ENCODE measurements at regions not wholly inside any gene's neighbourhood (a gene's known extent, or its start where the extent isn't known, plus 50 kb on each side); places are given as distances from the start of the nearest gene placed in this dataset.

DNA sequence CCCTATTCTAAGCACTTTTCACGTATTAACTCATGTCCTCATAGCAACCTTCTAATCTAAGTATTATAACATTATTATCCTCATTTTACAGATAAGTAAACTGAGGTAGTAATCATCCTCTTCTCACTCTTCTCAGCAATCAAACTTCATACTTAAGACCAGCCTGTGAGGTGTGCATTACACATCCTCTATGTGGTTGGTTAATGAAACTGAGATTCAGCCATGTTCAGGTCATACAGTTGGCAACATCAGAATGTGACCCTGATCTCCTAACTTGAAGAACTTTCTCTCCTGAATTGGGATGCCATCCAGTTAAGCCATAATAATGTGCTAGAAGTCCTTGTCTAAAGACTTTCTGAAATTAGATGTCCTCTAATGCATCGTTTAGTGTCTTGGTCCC is 275.1 kb upstream of the ANKRD55 start:
- DNase-seq = no peak

DNA sequence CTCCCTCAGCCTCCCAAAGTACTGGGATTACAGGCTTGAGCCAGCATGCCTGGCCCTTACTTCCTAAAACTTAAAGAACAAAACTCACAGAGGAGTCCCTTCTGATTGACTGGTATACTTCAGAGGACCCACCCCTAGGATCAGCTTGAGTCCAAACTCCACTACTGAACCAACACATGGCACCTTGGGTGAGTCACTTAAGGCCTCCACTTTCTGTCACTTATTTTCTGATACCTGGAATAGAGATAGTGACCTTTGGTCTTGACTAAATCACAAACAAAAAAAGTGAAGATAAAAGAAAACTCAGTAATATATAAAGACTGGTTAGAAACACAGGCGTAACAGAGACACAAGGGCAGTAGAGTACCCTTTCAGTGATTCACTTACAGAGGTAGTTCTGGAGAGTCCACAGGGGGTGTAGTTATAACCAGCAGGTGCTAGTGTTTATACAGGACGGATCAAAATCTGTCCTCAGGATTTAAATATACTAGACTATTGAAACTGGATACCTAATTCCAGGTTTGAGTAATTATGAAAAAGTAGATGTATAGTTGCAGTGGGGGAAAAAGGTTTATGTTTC is 274.3 kb upstream of the ANKRD55 start:
- DNase-seq = no peak

DNA sequence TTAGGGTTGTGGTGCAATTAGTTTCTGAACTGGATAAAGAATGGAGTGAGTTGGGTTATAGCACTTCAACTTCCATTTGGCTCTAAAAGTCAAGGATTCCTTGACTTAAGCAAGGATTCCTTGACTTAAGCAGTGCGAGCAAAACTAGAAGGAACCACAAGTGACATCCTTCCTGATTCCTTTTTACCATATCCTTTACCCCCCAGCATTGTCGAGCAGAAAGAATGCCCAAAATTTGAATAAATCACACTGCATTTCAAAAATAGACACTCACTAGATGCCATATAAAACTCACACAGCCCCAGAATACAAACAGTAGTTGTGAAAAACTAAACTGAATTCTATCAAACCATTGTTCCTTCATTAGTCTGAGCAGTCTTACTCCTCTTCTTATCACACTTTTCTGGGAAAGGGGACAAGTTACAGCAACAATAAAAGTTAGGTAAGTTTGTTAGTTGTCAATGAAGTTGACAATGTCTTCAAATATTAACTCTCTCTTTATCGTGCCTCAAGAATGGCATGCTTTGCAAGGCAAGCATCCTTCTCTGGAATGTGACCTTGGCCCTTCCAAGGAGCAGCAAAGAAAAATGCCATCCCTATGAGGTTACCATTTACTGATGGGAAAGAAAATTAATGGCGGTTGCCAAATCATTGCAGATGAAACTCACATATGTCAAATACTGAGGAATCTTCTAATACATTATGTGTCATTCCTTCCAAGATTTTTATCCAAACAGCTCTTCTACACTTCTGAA is 273.3 kb upstream of the ANKRD55 start:
- DNase-seq = no peak

DNA sequence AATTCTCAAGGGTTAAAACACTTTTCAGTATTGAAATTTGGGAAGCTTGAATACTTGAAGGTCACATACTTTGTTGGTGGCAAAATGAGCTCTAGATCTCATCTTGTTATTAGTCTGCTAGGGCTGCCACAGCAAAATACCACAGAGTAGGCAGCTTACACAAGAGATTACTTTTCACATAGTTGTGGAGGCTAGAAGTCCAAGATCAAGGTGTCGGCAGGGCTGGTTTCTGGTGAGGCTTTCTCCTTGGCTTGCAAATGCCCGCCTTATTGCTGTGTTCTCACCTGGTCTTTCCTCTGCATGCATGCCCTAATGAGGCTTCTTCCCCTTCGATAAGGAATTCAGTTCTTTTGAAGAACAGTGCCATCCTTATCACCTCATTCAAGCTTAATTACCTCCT is 270.8 kb upstream of the ANKRD55 start:
- no peak for DNase-seq

DNA sequence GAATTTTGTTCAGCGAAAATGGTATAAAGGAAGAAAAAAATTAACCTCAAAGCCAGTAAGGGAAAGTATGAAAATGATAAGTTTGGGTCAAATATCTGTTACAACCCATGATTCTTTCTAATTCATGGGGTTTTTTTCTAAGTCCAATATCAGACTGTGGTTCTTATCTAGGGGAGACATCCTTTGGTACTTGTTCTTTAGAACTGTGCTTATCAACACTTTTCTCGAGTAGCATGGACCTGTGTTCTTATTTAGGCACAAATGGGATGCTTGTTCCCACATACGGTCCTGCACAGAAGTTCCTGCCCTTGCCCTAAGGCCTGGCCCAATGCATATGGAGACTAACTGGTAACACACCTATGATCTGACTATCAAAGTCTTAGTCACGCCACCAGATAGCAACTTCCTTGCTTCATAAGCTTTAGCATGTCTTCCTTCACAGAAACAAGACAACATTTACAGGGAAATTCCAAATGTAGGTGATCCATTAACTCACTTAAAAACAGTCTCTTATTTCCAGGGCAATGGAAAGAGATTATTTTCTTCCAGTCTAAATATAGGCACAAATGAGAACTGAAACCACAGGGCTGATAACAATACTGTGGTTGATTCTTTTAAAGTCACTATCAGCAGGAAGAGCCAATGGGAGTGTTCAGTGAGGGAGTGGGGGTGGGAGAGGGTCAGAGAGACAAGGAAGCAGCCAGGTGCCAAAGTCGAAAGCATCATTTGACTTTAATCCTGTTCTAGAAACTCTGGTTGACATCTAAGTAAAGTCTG is 268.8 kb upstream of the ANKRD55 start:
- no peak for DNase-seq

DNA sequence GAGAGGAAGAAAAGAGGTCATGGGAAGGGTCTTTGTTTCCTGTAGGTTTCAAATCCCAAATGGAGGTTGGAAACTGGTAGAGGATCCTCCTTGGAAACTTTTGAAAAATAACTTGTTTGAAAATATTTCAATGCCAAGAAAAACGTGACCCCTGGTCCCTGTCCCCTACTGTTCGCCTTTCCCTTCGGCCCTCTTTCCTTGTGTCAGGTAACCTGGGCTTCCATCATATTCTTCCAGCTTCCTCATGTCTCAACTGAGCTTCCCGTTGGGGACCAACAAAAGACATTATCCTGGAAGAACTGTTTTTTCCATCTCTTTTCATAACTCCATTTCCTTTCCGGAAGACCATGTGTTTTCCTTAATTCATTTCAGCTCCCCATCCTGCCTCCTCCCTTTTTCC is 266.8 kb upstream of the ANKRD55 start:
- no peak for DNase-seq

DNA sequence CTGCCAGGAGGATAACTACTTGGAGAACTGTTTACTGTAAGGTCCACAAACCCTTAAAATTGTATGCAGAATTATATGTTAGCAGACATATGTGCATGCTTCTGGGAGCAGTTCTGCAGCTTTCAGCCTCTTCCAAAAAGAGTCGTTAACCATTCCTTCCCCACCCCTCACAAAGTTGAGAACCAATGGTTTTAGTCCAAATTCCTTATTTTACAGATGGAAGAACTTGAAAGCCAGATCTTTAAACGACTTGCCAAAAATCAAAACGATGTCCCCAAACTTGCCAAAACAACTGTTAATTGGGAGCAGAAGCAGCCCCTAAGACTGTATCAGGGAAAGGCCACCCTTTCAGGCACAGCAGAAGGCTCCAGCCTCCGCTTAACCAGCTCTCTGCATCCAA is 266.4 kb upstream of the ANKRD55 start:
- no peak for DNase-seq

DNA sequence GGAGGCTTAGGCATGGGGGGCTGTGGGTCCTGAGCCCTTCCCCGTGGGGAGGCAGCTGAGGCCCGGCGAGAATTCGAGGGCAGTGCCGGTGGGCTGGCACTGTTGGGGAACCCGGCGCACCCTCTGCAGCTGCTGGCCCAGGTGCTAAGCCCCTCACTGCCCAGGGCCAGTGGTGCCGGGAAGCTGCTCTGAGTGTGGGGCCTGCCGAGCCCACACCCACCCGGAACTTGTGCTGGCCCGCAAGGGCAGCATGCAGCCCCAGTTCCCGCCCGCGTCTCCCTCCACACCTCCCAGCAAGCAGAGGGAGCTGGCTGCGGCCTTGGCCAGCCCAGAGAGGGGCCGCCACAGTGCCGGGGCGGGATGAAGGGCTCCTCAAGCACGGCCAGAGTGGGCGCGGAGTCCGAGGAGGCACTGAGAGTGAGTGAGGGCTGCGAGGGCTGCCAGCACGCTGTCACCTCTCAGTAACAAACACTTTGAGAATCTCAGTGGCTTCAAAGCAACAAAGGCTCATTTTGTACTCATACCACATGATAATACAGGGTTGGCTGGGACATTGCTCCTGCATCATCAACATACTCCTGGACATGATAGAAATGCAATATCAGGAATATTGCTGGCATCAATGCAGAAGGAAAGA is 265.7 kb upstream of the ANKRD55 start:
- no peak for DNase-seq

DNA sequence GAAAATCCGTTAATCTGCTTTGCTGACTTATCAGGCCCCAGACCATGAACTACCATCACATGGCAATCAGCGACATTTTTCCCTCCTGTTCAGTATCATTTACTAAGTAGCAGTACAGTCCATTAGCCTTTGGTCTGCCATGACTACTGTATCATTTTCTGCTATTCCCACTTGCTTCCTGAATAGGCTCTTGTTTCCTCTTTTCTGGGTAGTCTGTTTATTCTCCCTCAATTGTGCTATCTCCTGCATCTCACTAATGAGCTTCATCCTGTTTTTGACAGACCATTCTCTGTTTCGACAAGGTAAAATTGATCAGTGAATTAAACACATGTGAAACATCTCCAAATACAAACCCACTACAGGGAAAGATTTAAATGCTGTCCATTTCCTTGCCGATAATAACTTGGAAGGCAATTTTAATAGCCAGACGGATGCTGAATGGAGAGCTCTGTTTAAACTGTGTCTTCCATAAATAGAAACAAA is 263.5 kb upstream of the ANKRD55 start:
- DNase-seq = no peak

DNA sequence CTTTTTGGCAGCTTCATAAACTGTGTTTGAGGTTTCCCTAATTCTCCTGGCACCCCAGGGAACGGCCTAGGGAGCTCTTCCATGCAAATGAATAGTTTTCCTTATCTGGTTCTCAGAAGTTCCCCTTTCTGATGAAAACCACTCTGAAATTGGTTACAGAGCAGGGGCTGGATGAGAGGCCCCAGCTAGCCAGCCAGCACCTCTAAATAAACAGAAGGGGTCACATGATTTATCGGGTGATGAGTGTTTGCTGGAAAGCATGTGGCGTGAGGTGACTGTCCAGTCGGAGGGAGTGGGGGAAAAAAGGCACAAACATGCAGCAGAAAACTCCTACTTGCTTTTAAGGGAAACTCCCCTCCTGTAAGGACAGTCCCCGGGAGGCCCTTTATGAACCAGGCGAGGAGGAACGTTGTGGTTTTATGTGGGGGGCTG is 261.2 kb upstream of the ANKRD55 start:
- no peak for DNase-seq

DNA sequence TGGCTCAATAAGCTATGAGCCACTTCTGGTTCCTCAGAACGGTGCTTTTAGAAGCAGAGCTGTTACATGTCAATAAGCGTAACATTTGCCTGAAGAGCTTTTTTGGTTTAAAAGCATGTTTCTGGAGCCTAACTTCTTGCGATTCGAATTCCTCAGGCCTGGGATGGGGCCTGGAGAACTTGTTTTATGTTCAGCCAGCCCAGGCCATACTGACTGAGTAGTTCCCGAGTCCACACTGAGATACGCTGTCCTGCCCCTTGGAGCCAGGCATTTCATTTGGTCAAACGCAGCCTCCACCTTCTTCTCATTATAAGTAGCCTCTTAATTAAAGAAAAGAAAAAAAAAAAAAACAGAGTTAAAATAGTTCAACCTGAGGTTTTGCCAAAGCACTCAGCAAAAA is 260.6 kb upstream of the ANKRD55 start:
- no peak for DNase-seq

DNA sequence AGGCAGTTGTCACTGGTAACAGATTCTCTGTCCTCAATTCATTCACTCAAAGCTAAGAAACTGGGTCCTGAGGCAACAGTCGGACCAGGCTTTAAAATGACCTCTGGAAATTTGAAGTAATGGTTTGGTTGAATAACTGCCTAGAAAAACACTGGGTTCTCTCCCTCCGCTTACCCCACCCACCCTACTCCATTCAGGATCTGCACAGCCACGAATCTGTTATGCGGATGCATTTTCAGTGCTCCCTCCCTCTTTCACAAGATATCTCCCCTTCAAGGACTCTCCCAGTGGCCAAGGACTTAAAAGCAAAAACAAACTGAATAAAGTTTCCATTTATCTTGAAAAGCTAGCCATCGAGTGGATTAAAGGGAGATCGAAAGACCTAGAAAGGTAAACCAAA is 260.2 kb upstream of the ANKRD55 start:
- DNase-seq = no peak

DNA sequence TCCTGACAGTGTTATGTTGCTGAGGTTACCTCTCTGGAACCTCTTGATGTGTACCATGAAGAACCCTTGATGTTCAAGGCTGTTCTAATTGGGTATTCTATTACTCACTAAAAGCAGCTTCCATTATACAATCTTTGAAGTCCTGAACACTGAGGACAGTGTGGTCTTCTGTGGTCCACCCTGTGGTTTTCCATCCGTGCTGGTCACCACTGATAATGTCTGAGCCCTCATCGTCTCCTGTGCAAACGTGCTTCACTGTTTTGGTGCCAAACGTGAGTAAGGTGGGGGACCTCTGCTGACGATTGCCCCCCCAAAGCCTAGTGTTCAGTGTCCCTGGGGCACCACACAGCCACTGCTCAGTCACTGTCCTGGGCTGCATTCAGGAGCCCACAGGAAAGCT is 259.7 kb upstream of the ANKRD55 start:
- DNase-seq = no peak

DNA sequence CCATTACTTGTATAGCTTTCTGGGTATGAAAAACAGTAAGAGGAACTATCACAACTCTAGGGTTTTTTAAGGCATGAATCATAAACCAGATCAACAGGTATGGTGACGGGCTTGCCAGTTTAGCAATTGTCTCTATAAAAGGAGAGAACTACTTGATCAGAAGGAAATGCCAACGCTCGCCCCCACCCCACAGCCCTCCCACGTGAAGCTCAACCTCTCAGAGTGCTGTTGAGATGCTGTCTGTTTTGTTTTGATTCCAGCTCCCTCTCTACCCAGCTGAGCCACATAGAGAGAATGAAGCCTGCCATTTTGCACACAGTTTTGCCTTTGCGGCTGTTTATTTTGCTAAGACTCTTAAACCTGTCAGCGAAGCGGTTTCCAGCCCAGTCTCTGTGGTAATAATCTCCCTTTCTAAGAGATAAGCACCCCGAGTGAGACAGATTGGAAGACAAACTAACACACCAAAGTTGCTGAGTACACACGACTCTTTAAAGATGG is 257.9 kb upstream of the ANKRD55 start:
- DNase-seq = no peak

DNA sequence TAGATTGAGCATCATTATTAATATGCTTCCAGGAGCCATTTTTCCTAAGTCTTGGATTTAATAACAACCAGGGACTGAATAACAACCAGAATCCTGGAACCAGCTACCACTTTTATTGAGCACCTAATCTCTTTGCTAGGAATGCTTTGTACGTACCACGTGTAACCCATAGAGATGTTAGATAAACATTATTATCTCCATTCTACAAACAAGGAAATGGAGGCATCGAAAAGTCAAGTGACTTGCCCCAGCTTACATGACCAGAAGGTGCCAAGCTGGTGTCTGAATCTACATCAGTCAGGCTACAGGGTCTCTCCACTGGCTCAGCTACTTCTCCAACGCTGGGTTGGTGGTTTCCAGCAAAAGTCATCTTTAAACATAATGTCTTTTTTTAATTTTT is 256.1 kb upstream of the ANKRD55 start:
- DNase-seq = no peak

DNA sequence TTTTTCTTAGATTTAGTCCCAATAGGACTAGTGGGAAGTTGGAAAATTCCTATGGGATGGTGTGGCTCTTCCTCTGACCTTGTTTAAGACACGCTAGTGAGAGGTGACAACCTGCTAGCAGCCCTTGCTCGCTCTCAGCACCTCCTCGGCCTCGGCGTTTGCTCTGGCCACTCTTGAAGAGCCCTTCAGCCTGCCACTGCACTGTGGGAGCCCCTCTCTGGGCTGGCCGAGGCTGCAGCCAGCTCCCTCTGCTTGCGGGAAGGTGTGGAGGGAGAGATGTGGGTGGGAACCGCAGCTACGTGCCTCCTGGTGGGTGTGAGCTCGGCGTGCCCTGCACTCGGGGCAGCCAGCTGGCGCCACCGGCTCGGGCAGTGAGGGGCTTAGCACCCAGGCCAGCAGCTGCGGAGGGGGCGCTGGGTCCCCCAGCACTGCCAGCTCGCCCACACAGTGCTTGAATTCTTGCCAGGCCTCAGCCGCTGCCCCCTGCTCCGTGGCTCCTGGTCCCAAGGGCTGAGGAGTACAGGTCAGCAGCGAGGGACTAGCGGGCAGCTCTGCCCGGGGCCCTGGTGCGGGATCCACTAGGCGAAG is 254.5 kb upstream of the ANKRD55 start:
- DNase-seq = no peak

DNA sequence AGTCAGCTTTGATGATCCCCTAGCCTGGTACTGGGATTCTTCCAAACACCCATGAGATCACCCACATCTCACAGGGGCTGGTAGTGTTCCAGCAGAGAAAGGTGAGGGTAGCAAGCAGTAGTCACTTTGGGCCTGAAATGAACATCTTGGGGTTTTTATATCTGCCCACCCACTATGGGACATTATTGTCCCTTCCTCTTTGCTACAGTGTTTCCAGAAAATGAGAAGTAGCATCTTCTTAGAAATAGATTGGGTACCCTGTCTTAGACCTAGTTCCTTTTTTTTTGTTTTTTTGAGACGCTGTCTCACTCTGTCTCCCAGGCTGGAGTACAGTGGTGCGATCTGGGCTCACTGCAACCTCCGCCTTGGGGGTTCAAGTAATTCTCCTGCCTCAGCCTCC is 249.2 kb upstream of the ANKRD55 start:
- no peak for DNase-seq

DNA sequence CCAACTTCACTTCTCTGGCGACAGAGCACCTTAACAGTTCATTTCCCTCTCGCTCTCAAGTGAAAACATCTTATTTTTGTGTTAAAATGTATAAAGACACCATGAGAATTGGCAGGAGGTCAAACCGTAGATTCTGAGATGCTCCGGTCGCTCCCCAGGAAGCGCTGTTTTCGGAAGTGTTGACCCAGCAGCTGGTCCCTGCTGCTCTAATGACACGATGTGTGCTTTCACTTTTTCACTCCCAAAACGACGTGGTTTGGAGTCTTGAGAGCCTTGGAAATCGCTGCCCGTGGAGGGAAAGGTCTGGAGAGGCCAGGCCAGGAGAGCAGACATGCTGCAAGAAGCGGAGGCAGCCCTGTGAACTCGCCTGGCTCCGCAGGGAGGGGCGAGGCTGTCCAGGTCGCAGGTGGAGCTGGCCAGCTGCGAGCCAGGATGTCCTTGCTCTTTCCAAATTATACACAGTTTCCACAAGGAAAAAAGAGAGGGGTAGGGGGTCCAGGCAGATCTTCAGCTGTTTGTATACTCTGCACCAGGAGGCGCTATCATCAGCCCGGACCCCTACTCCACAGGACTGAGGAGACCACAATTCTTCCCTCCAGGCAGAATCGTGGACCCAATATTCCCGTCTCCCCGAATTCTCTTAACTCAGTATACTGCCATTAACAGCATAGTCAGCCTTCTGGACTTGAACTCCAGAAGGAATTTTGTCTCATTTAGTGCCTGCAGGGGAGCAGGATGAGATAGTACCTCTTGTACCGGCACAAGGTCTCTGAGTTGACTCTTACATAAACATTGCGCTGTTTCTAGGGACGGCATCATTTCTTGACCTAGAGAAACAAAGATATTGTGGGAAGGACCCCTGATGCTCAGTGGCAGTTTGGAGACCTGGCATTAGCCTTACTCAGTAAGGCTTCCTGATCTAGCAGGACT is 248.6 kb upstream of the ANKRD55 start:
- DNase-seq = no peak

DNA sequence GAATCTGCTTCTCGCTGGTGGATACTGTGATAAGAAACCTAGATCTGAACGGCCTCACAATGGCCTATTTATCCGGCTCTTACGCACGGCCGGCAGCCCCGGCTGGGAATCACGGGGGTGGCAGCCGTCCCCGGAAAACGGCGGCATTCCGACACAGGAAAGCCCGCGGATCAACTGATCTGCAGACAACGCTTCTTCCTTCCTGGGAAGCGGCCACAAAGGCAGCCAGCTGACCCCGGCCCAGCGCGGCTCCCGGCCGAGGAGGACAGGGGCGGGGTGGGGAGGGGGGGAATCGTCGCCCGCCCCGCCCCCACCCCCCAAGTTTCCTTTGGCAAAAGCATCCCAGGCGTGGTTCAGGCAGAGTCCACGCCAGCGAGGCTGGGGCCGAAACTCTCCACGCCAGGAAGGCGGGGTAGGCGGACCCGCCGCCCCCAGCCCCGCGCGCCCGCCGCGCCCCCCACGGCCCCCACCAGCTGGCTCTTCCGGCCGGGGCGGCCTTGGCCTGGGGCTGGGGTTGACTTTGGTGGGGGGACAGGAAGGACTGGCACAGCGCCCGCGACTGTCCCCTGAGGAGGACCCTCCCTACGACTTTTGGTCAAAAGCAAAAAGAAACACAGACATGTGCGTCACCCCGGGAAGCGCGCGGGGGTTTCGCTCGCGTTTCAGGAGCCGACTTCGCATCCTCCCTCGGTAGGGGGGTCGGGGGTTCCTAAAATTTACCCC is 247.7 kb upstream of the ANKRD55 start:
- no peak for DNase-seq

DNA sequence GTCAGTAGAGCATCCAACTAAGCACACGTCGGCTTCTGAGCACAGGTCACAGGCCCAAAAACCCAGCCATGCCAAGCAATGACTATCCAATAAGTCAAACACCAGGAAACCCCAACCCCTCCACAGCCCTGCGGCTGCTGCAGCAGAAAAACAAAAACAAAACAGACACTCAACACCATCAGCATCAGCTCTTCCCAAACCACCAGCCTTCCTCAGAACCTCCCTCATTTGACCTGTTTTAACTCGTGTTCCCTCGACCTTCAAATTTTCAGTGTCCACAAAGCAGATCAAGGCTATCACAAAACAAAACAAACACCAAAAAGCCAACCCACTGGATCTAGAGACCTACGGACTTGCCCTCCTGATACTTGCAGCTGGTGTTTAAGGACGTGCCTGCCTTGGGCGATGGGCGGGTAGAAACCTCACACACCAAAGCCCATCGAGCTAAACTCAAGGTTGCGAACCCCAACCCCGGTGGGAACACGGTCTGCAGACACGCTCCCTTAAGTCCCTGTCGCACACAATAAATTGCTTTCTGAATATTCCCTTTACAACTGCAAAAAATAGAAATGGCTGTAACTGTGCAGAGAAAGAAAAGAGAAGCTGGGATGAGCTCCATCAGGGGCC is 247.1 kb upstream of the ANKRD55 start:
- DNase-seq = no peak

DNA sequence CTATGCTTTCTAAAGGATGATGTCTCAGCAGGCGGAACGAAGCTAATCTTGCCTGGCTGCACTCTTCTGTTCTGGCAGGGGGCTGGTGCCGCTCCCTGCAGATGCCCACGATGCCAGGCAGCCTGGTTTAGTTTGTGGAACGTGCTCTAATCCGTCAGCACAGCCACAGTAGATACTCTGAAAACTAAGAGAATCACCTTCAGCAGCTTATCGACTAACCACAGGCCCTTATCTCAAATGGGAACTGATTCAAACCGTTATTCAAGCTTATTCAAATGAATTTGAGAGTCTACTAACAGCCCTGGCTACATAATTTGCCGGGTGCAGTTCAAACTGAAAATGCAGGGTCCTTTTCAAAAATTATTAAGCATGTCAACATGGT is 246.6 kb upstream of the ANKRD55 start:
- DNase-seq = no peak

Data from NCI-H526 (cell line).